ENCODE measurements at regions not wholly inside any gene's neighbourhood (a gene's known extent, or its start where the extent isn't known, plus 50 kb on each side); places are given as distances from the start of the nearest gene placed in this dataset.
"Not testable (repeated sequence)": the region's sequence is repeated elsewhere in the genome, so short reads cannot be mapped to it uniquely, and the experiment has no call there.

DNA sequence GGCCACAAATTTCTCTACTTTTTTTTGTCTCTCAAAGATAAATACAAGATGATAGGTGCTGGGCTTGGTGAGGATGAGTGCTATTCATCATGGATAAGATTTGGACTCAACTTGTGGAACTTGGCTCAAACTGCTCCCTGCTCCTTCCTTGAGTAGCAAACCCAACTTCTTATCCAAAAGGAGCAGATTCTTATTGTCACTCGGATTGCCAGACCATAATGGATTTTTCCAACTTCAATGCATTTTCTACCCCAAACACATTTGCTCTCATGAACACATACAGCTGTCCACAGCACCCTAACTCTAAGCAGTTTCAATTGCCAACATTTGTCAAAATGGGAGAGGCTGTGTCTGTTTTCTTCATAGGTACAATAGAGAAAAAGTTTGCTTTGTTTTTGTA is 99.5 kb upstream of the APCDD1 start:
- H3K27me3 ChIP-seq, result no peaks in the 10 kb centered on the region
- no peak for DNase-seq
- no peaks in the 10 kb centered on the region for H3K36me3 ChIP-seq
- no peaks in the 10 kb centered on the region for H3K9me3 ChIP-seq
- TF ChIP-seq, protein P1, sequence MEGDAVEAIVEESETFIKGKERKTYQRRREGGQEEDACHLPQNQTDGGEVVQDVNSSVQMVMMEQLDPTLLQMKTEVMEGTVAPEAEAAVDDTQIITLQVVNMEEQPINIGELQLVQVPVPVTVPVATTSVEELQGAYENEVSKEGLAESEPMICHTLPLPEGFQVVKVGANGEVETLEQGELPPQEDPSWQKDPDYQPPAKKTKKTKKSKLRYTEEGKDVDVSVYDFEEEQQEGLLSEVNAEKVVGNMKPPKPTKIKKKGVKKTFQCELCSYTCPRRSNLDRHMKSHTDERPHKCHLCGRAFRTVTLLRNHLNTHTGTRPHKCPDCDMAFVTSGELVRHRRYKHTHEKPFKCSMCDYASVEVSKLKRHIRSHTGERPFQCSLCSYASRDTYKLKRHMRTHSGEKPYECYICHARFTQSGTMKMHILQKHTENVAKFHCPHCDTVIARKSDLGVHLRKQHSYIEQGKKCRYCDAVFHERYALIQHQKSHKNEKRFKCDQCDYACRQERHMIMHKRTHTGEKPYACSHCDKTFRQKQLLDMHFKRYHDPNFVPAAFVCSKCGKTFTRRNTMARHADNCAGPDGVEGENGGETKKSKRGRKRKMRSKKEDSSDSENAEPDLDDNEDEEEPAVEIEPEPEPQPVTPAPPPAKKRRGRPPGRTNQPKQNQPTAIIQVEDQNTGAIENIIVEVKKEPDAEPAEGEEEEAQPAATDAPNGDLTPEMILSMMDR (IDR thresholded peaks at IDR 0.05), result no peak
- no peak overlapping the region for H3K4me3 ChIP-seq
- H3K27ac ChIP-seq, result no peak overlapping the region
- no peak for ATAC-seq
- H3K4me1 ChIP-seq, result peaks cover 11% of the 10 kb centered on the region
- intact Hi-C loops (cut with DNase I), result no loop called here

- intact Hi-C loops (cut with DNase I); H3K36me3 ChIP-seq; H3K4me3 ChIP-seq; H3K27me3 ChIP-seq; ATAC-seq; DNase-seq; H3K9me3 ChIP-seq; H3K27ac ChIP-seq: not testable (repeated sequence)
- peaks cover 11% of the 10 kb centered on the region for H3K4me1 ChIP-seq
Observed at GRCh38 chr18:10356999-10357398, 97.4 kb upstream of the APCDD1 start.

DNA sequence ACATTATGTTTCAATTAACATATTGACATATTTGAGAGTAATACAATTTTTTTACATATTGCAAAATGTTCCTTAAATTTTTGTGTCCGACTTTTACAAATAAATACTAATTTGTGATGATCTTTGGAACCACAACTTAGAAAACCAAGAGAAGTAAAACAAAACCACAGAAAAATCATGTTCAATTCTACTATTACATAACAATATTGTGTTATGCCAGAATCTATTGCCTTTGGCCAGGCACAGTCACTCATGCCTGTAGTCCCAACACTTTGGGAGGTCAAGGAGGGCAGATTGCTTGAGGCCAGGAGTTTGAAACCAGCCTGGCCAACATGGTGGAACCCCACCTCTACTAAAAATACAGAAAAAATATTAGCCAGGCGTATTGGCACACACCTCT is 92.8 kb upstream of the APCDD1 start:
- Histone ChIP-seq H3K27ac (no peak overlapping the region), H3K27me3 (no peaks in the 10 kb centered on the region), H3K4me3 (no peak overlapping the region), H3K9me3 (no peaks in the 10 kb centered on the region), H3K36me3 (no peaks in the 10 kb centered on the region), H3K4me1 (no peaks in the 10 kb centered on the region)
- DNase-seq, result no peak
- no peak for ATAC-seq
- intact Hi-C loops (cut with DNase I), result no loop called here
- TF ChIP-seq, protein P1 (IDR thresholded peaks at IDR 0.05), result no peak

- no peak for DNase-seq
- Histone ChIP-seq H3K4me3 (no peak overlapping the region), H3K4me1 (no peaks in the 10 kb centered on the region), H3K9me3 (no peaks in the 10 kb centered on the region), H3K27ac (no peak overlapping the region), H3K36me3 (no peaks in the 10 kb centered on the region), H3K27me3 (no peaks in the 10 kb centered on the region)
- TF ChIP-seq, protein P1 (IDR thresholded peaks at IDR 0.05), result no peak
- intact Hi-C loops (cut with DNase I), result no loop called here
- ATAC-seq, result no peak
Observed at GRCh38 chr18:10365021-10365500, 89.4 kb upstream of the APCDD1 start.

GRCh38 chr18:10365901-10366300 is 88.5 kb upstream of the APCDD1 start:
- no peak for ATAC-seq
- Histone ChIP-seq H3K4me1 (no peaks in the 10 kb centered on the region), H3K27me3 (no peaks in the 10 kb centered on the region), H3K36me3 (no peaks in the 10 kb centered on the region), H3K9me3 (no peaks in the 10 kb centered on the region), H3K4me3 (no peak overlapping the region), H3K27ac (no peak overlapping the region)
- TF ChIP-seq, protein P1 (IDR thresholded peaks at IDR 0.05), result no peak
- intact Hi-C loops (cut with DNase I), result no loop called here
- no peak for DNase-seq

- no peaks in the 10 kb centered on the region for H3K27me3 ChIP-seq
- DNase-seq (no peak), ATAC-seq (peak; percentile 24)
- TF ChIP-seq, protein P1 (IDR thresholded peaks at IDR 0.05), result no peak
- H3K4me3 ChIP-seq, result no peak overlapping the region
- intact Hi-C loops (cut with DNase I), result no loop called here
- no peaks in the 10 kb centered on the region for H3K9me3 ChIP-seq
- no peak overlapping the region for H3K27ac ChIP-seq
- H3K36me3 ChIP-seq, result no peaks in the 10 kb centered on the region
- no peaks in the 10 kb centered on the region for H3K4me1 ChIP-seq
Observed at GRCh38 chr18:10367836-10368235, 86.6 kb upstream of the APCDD1 start.
